Choroid plexus epithelial cell (primary cell): ENCODE measurements at regions not wholly inside any gene's neighbourhood (a gene's known extent, or its start where the extent isn't known, plus 50 kb on each side); places are given as distances from the start of the nearest gene placed in this dataset.
"Not testable (repeated sequence)": the region's sequence is repeated elsewhere in the genome, so short reads cannot be mapped to it uniquely, and the experiment has no call there.

ENCODE experiments used
- DNase-seq: peaks from one replicate; pipeline ENCODE4 v3.0.0-alpha.2; 2010; ENCODE audit warnings: low read depth
- H3K4me3 ChIP-seq: 2 replicates; pipeline ENCODE4 v1.5.1; 2011; ENCODE audit warnings: low read depth, mild to moderate bottlenecking, control low read depth, low read length, moderate library complexity
- CTCF ChIP-seq: conservative IDR thresholded peaks from 2 replicates; pipeline ENCODE4 v1.5.1; 2011; ENCODE audit warnings: low read depth, mild to moderate bottlenecking, control low read depth, inconsistent platforms, low read length, moderate library complexity

- no peak overlapping the region for H3K4me3 ChIP-seq
- DNase-seq: no peak
- TF ChIP-seq CTCF: no peak
Measured at GRCh38 chr11:112534208-112534607, 273.5 kb upstream of the PLET1 start.

GRCh38 chr11:112537026-112537425 is 276.4 kb upstream of the PLET1 start:
- DNase-seq: no peak

GRCh38 chr11:112537846-112538330 is 277.2 kb upstream of the PLET1 start:
- no peak overlapping the region for H3K4me3 ChIP-seq
- peak; percentile 5 for DNase-seq
- no peak for TF ChIP-seq CTCF

More at GRCh38 chr11:112537026-112537425, 276.4 kb upstream of the PLET1 start:
- TF ChIP-seq CTCF: no peak
- no peak overlapping the region for H3K4me3 ChIP-seq

GRCh38 chr11:112538534-112539280 is 278.0 kb upstream of the PLET1 start:
- no peak for DNase-seq
- H3K4me3 ChIP-seq: no peak overlapping the region
- TF ChIP-seq CTCF: no peak

- not testable (repeated sequence) for DNase-seq
Measured at GRCh38 chr11:112539281-112539555, 278.6 kb upstream of the PLET1 start.

GRCh38 chr11:112539741-112540140 is 279.1 kb upstream of the PLET1 start:
- DNase-seq: no peak
- TF ChIP-seq CTCF: no peak
- no peak overlapping the region for H3K4me3 ChIP-seq

More at GRCh38 chr11:112539281-112539555, 278.6 kb upstream of the PLET1 start:
- not testable (repeated sequence) for H3K4me3 ChIP-seq

- no peak for TF ChIP-seq CTCF
- no peak overlapping the region for H3K4me3 ChIP-seq
- no peak for DNase-seq
Measured at GRCh38 chr11:112540261-112540660, 279.6 kb upstream of the PLET1 start.
